ENCODE measurements at regions not wholly inside any gene's neighbourhood (a gene's known extent, or its start where the extent isn't known, plus 50 kb on each side); places are given as distances from the start of the nearest gene placed in this dataset.

DNA sequence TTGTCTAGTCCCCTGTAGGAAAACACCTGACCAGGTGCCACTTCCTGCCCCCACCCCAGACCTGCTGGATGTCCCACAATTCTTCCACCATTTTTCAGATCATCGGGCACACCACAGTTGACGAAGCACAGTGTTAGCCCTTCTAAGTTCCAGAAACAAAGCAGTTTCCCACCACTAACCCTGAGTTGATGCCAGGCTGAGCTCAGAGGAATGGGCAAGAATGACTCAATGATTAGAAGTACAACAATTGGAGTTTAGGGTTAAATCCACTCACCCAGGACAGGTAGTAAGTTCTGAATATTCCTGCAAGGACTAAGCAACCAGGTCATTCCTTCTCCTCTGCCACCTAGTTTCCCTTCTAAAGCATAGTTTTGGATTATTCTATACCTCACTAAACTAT is 979.8 kb downstream of the BCL11B start:
- TF ChIP-seq EZH2phosphoT487 (IDR thresholded peaks at IDR 0.05; ENCODE audit: insufficient read depth, low read depth) (no peak), EZH2 (IDR thresholded peaks at IDR 0.05; ENCODE audit: insufficient read depth, poor library complexity, severe bottlenecking) (no peak)

Data from GM23248 (cell line).